Trophoblast cell (in vitro differentiated cells and primary cell): ENCODE measurements at regions not wholly inside any gene's neighbourhood (a gene's known extent, or its start where the extent isn't known, plus 50 kb on each side); places are given as distances from the start of the nearest gene placed in this dataset.

Source experiments
- DNase-seq, 2 donors: peaks; one replicate each; pipeline ENCODE4 v3.0.0-alpha.2; 2016
- H2AFZ ChIP-seq: 2 replicates; pipeline ENCODE4 v1.6.1; 2013; ENCODE audit warnings: low read length, moderate library complexity, mild to moderate bottlenecking; ENCODE audit not compliant: insufficient read depth, poor library complexity
- H2AK5ac ChIP-seq: 2 replicates; pipeline ENCODE4 v1.6.1; 2013; ENCODE audit warnings: mild to moderate bottlenecking, low read length
- H2BK120ac ChIP-seq: 2 replicates; pipeline ENCODE4 v1.6.1; 2013; ENCODE audit warnings: low read length, mild to moderate bottlenecking, moderate library complexity; ENCODE audit not compliant: insufficient read depth, poor library complexity
- H2BK12ac ChIP-seq: 2 replicates; pipeline ENCODE4 v1.6.1; 2013; ENCODE audit warnings: mild to moderate bottlenecking, low read length, moderate library complexity
- H2BK5ac ChIP-seq: 2 replicates; pipeline ENCODE4 v1.6.1; 2013; ENCODE audit warnings: low read length, low read depth, moderate library complexity, mild to moderate bottlenecking; ENCODE audit not compliant: poor library complexity
- H3K14ac ChIP-seq: 2 replicates; pipeline ENCODE4 v1.6.1; 2013; ENCODE audit warnings: mild to moderate bottlenecking, low read length
- H3K18ac ChIP-seq: 2 replicates; pipeline ENCODE4 v1.6.1; 2013; ENCODE audit warnings: mild to moderate bottlenecking, low read length
- H3K23ac ChIP-seq: 2 replicates; pipeline ENCODE4 v1.6.1; 2013; ENCODE audit warnings: low read length
- H3K27ac ChIP-seq: 2 replicates; pipeline ENCODE4 v1.5.1; 2013; ENCODE audit warnings: low read depth, mild to moderate bottlenecking, inconsistent platforms, low read length, moderate library complexity
- H3K27me3 ChIP-seq: 2 replicates; pipeline ENCODE4 v1.6.1; 2013; ENCODE audit warnings: inconsistent platforms, mild to moderate bottlenecking, low read length, moderate library complexity; ENCODE audit not compliant: insufficient read depth
- H3K36me3 ChIP-seq, 2 experiments: 1 replicate in 1 of 2; 2 replicates in 1 of 2; pipeline ENCODE4 v1.6.1; 2013; ENCODE audit warnings: low read length in 2 of 2, mild to moderate bottlenecking in 2 of 2, moderate library complexity in 1 of 2; ENCODE audit not compliant: insufficient read depth in 2 of 2, control insufficient read depth in 1 of 2
- H3K4ac ChIP-seq: 2 replicates; pipeline ENCODE4 v1.6.1; 2013; ENCODE audit warnings: low read depth, mild to moderate bottlenecking, low read length, moderate library complexity
- H3K4me1 ChIP-seq, 2 experiments: 1 replicate in 1 of 2; 2 replicates in 1 of 2; pipeline ENCODE4 v1.6.1; 2013; ENCODE audit warnings: low read length in 2 of 2, mild to moderate bottlenecking in 2 of 2, moderate library complexity in 1 of 2; ENCODE audit not compliant: insufficient read depth in 2 of 2, control insufficient read depth in 1 of 2
- H3K4me2 ChIP-seq: 2 replicates; pipeline ENCODE4 v1.6.1; 2013; ENCODE audit warnings: inconsistent platforms, mild to moderate bottlenecking, low read length, moderate library complexity
- H3K4me3 ChIP-seq: 2 replicates; pipeline ENCODE4 v1.5.1; 2013; ENCODE audit warnings: mild to moderate bottlenecking, low read depth, low read length, inconsistent platforms
- H3K79me1 ChIP-seq: one replicate; pipeline ENCODE4 v1.6.1; 2013; ENCODE audit warnings: low read length
- H3K79me2 ChIP-seq: 2 replicates; pipeline ENCODE4 v1.6.1; 2013; ENCODE audit warnings: low read length, mild to moderate bottlenecking; ENCODE audit not compliant: control insufficient read depth, insufficient read depth, poor library complexity
- H3K9ac ChIP-seq: 2 replicates; pipeline ENCODE4 v1.6.1; 2013; ENCODE audit warnings: mild to moderate bottlenecking, low read length
- H3K9me3 ChIP-seq: 2 replicates; pipeline ENCODE4 v1.6.1; 2013; ENCODE audit warnings: low read depth, mild to moderate bottlenecking, control low read depth, inconsistent platforms, low read length; ENCODE audit not compliant: insufficient read depth
- H4K12ac ChIP-seq: 2 replicates; pipeline ENCODE4 v1.6.1; 2013; ENCODE audit warnings: low read depth, mild to moderate bottlenecking, low read length, moderate library complexity
- H4K8ac ChIP-seq: 2 replicates; pipeline ENCODE4 v1.6.1; 2013; ENCODE audit warnings: low read depth, mild to moderate bottlenecking, low read length, moderate library complexity
- H4K91ac ChIP-seq: one replicate; pipeline ENCODE4 v1.6.1; 2013; ENCODE audit warnings: low read depth, mild to moderate bottlenecking, low read length, moderate library complexity
- WGBS: extraction: QIAGEN DNeasy Blood & Tissue Kit; methylation state at CpG from one replicate; pipeline ENCODE4 v1.1.7; 2013; ENCODE audit warnings: missing lambda C conversion rate; ENCODE audit not compliant: insufficient read length, insufficient coverage; ENCODE audit errors: extremely low coverage; 5-methylcytosine and 5-hydroxymethylcytosine counted together

- H3K14ac ChIP-seq, result no peak overlapping the region
- no CpG with 5 or more reads among the region's 16 CpGs for WGBS
- no peak overlapping the region for H3K9ac ChIP-seq
- peaks cover 2% of the 10 kb centered on the region for H3K9me3 ChIP-seq
- no peak overlapping the region for H2BK120ac ChIP-seq
- peaks cover 5% of the 10 kb centered on the region for H3K79me1 ChIP-seq
- no peak overlapping the region for H3K18ac ChIP-seq
- no peak overlapping the region for H3K4ac ChIP-seq
- no peak overlapping the region for H3K4me2 ChIP-seq
- H4K8ac ChIP-seq, result no peak overlapping the region
- H3K27ac ChIP-seq, result no peak overlapping the region
- H2BK12ac ChIP-seq, result no peak overlapping the region
- no peak overlapping the region for H4K91ac ChIP-seq
- no peaks in the 10 kb centered on the region for H3K27me3 ChIP-seq
- no peak overlapping the region for H3K4me3 ChIP-seq
- no peak overlapping the region for H2AK5ac ChIP-seq
- H3K4me1 ChIP-seq, result peaks cover 5 to 11% of the 10 kb centered on the region in 2 experiments
- H2AFZ ChIP-seq, result no peak overlapping the region
- peaks cover 19 to 29% of the 10 kb centered on the region in 2 experiments for H3K36me3 ChIP-seq
- no peak overlapping the region for H2BK5ac ChIP-seq
- no peak for DNase-seq
- H3K79me2 ChIP-seq, result no peaks in the 10 kb centered on the region
- no peak overlapping the region for H4K12ac ChIP-seq
- no peak overlapping the region for H3K23ac ChIP-seq
Measured at GRCh38 chr12:124435806-124436345, 131.5 kb downstream of the NCOR2 start.

- no peak overlapping the region for H3K14ac ChIP-seq
- H2AFZ ChIP-seq, result no peak overlapping the region
- no CpG with 5 or more reads among the region's 17 CpGs for WGBS
- no peak overlapping the region for H3K9ac ChIP-seq
- H3K27me3 ChIP-seq, result no peaks in the 10 kb centered on the region
- H2AK5ac ChIP-seq, result no peak overlapping the region
- H3K4me3 ChIP-seq, result no peak overlapping the region
- no peaks in the 10 kb centered on the region for H3K79me2 ChIP-seq
- H2BK120ac ChIP-seq, result no peak overlapping the region
- no peak overlapping the region for H3K4me2 ChIP-seq
- H3K79me1 ChIP-seq, result peaks cover 5% of the 10 kb centered on the region
- H3K4me1 ChIP-seq, result peaks cover 5 to 8% of the 10 kb centered on the region in 2 experiments
- H2BK5ac ChIP-seq, result no peak overlapping the region
- H3K36me3 ChIP-seq, result peaks cover 25 to 36% of the 10 kb centered on the region in 2 experiments
- H4K12ac ChIP-seq, result no peak overlapping the region
- no peak overlapping the region for H3K4ac ChIP-seq
- H3K23ac ChIP-seq, result no peak overlapping the region
- H3K18ac ChIP-seq, result no peak overlapping the region
- no peak overlapping the region for H4K8ac ChIP-seq
- peaks cover 4% of the 10 kb centered on the region for H3K9me3 ChIP-seq
- H4K91ac ChIP-seq, result no peak overlapping the region
- DNase-seq, result no peak
- no peak overlapping the region for H2BK12ac ChIP-seq
- no peak overlapping the region for H3K27ac ChIP-seq
Measured at GRCh38 chr12:124434951-124435805, 132.2 kb downstream of the NCOR2 start.

GRCh38 chr12:124434354-124434753 lies 133.1 kb downstream of the NCOR2 start:
- no peak overlapping the region for H4K8ac ChIP-seq
- no peak overlapping the region for H4K91ac ChIP-seq
- H3K4me1 ChIP-seq, result peaks cover 5 to 8% of the 10 kb centered on the region in 2 experiments
- H3K27ac ChIP-seq, result no peak overlapping the region
- H2AFZ ChIP-seq, result no peak overlapping the region
- H3K4me2 ChIP-seq, result no peak overlapping the region
- no peak for DNase-seq
- H2BK5ac ChIP-seq, result no peak overlapping the region
- no peak overlapping the region for H3K18ac ChIP-seq
- H3K9me3 ChIP-seq, result peaks cover 4% of the 10 kb centered on the region
- H2BK120ac ChIP-seq, result no peak overlapping the region
- H3K79me2 ChIP-seq, result no peaks in the 10 kb centered on the region
- no peak overlapping the region for H3K4me3 ChIP-seq
- H2BK12ac ChIP-seq, result no peak overlapping the region
- H3K14ac ChIP-seq, result no peak overlapping the region
- H3K36me3 ChIP-seq, result peaks cover 33 to 43% of the 10 kb centered on the region in 2 experiments
- H2AK5ac ChIP-seq, result no peak overlapping the region
- H4K12ac ChIP-seq, result no peak overlapping the region
- no peak overlapping the region for H3K4ac ChIP-seq
- no peak overlapping the region for H3K23ac ChIP-seq
- peaks cover 3% of the 10 kb centered on the region for H3K79me1 ChIP-seq
- WGBS, result no CpG with 5 or more reads among the region's 10 CpGs
- H3K27me3 ChIP-seq, result no peaks in the 10 kb centered on the region
- H3K9ac ChIP-seq, result no peak overlapping the region

- Histone ChIP-seq H3K4me2 (no peak overlapping the region), H3K4me3 (no peak overlapping the region), H3K36me3 (peaks cover 37 to 48% of the 10 kb centered on the region in 2 experiments), H4K8ac (no peak overlapping the region), H2BK12ac (no peak overlapping the region), H4K91ac (no peak overlapping the region), H3K4me1 (peaks cover 7 to 8% of the 10 kb centered on the region in 2 experiments), H3K14ac (no peak overlapping the region), H2AK5ac (no peak overlapping the region), H3K27me3 (no peaks in the 10 kb centered on the region), H3K79me1 (peaks cover 3% of the 10 kb centered on the region), H2AFZ (no peak overlapping the region), H2BK5ac (no peak overlapping the region), H3K9me3 (peaks cover 4% of the 10 kb centered on the region), H3K9ac (no peak overlapping the region), H3K79me2 (no peaks in the 10 kb centered on the region), H2BK120ac (no peak overlapping the region), H3K4ac (no peak overlapping the region), H3K27ac (no peak overlapping the region), H3K18ac (no peak overlapping the region), H4K12ac (no peak overlapping the region), H3K23ac (no peak overlapping the region)
- no peak for DNase-seq
- no CpG with 5 or more reads among the region's 8 CpGs for whole genome bisulfite sequencing
Measured at GRCh38 chr12:124433879-124434278, 133.5 kb downstream of the NCOR2 start.
